K562 (cell line): ENCODE measurements at regions not wholly inside any gene's neighbourhood (a gene's known extent, or its start where the extent isn't known, plus 50 kb on each side); places are given as distances from the start of the nearest gene placed in this dataset.

ENCODE experiments used
- ATAC-seq: fragments of 200-7000 bp; cut with Tn5 transposase; 3 replicates; pipeline ENCODE4 v1.9.1; 2020; ENCODE audit warnings: moderate library complexity
- BruUV-seq: library from RNA; stranded (reverse); fragments of 400-500 nt; replicated peaks from 2 replicates; lab custom pipeline; 2021; lab: Mats Ljungman, UMichigan
- CTCF ChIA-PET: fragments of 300-600 bp; formaldehyde crosslinking; extraction: SDS; loops from one replicate; lab custom pipeline; 2021; ENCODE audit warnings: low intra/inter-chr PET ratio; lab: Yijun Ruan, JAX
- POLR2A ChIA-PET: fragments of 300-600, 350-650 bp; sonication (Branson Sonifier 250); formaldehyde crosslinking; extraction: SDS; loops from one replicate; lab custom pipeline; 2021; ENCODE audit warnings: antibody characterized with exemption, inconsistent platforms; lab: Yijun Ruan, JAX
- DNase-seq, 4 experiments: peaks; one replicate each; pipeline versions ENCODE4 v3.0.0 to v3.0.0-alpha.2; 2011 to 2018; ENCODE audit warnings: low spot score in 3 of 4, mixed read lengths in 3 of 4; ENCODE audit errors: extremely low read depth in 1 of 4
- FAIRE-seq: peaks from 2 replicates; lab custom pipeline; 2011; peaks lifted over from hg19 to GRCh38; lab: Jason Lieb, UNC
- H2AFZ ChIP-seq: 2 replicates; pipeline ENCODE4 v1.6.0; 2011; ENCODE audit warnings: low read depth, low read length, control low read depth, inconsistent platforms
- H3K27ac ChIP-seq: fragments of 200-600 bp; 3 replicates; pipeline ENCODE4 v1.8.0; 2011; ENCODE audit warnings: low read depth, mild to moderate bottlenecking, control low read depth, inconsistent platforms, low read length, moderate library complexity, mixed read lengths; ENCODE audit errors: extremely low read depth
- H3K27me3 ChIP-seq, 2 experiments: fragments of 300-600 bp in 1 of 2; 2 replicates in 1 of 2; 3 replicates in 1 of 2; pipeline versions ENCODE4 v1.6.0 to v1.8.0; 2011; ENCODE audit warnings: inconsistent platforms in 2 of 2, low read length in 2 of 2, mild to moderate bottlenecking in 1 of 2, mixed read lengths in 1 of 2, moderate library complexity in 1 of 2; ENCODE audit not compliant: control insufficient read depth in 2 of 2, insufficient read depth in 2 of 2
- H3K36me3 ChIP-seq: fragments of 300-600 bp; 3 replicates; pipeline ENCODE4 v1.8.0; 2011; ENCODE audit warnings: mild to moderate bottlenecking, low read length, inconsistent platforms; ENCODE audit not compliant: control insufficient read depth, insufficient read depth
- H3K4me1 ChIP-seq, 2 experiments: fragments of 200-600 bp in 1 of 2; replicated peaks in 1 of 2; 2 replicates in 1 of 2; 3 replicates in 1 of 2; pipeline versions ENCODE4 v1.5.1 to v1.8.0; 2011; ENCODE audit warnings: inconsistent platforms in 2 of 2, low read length in 2 of 2, mild to moderate bottlenecking in 1 of 2, mixed read lengths in 1 of 2, moderate library complexity in 1 of 2; ENCODE audit not compliant: control insufficient read depth in 2 of 2, insufficient read depth in 2 of 2
- H3K4me2 ChIP-seq: 2 replicates; pipeline ENCODE4 v1.6.1; 2011; ENCODE audit warnings: low read length, control low read depth, inconsistent platforms, mixed read lengths; ENCODE audit not compliant: insufficient read depth
- H3K4me3 ChIP-seq: fragments of 200-600 bp; sonication (generic), shearing (Covaris generic); 2 replicates; pipeline ENCODE4 v1.5.1; 2016; ENCODE audit warnings: control low read depth, inconsistent platforms
- H3K79me2 ChIP-seq: fragments of 200-600 bp; 3 replicates; pipeline ENCODE4 v1.8.0; 2011; ENCODE audit warnings: low read length, inconsistent platforms; ENCODE audit not compliant: control insufficient read depth, insufficient read depth
- H3K9ac ChIP-seq, 2 experiments: 2 replicates each; pipeline versions ENCODE4 v1.6.0 to v1.6.1; 2011; ENCODE audit warnings: low read depth in 2 of 2, low read length in 2 of 2, control low read depth in 1 of 2, inconsistent platforms in 1 of 2, mild to moderate bottlenecking in 1 of 2, mixed read lengths in 1 of 2; ENCODE audit not compliant: insufficient read depth in 1 of 2
- H3K9me1 ChIP-seq: one replicate; pipeline ENCODE4 v1.6.0; 2011; ENCODE audit warnings: inconsistent platforms, mild to moderate bottlenecking, low read length, moderate library complexity; ENCODE audit not compliant: control insufficient read depth, insufficient read depth
- H3K9me3 ChIP-seq: replicated peaks from 2 replicates; pipeline ENCODE4 v1.5.1; 2011; ENCODE audit warnings: low read depth, low read length, inconsistent platforms; ENCODE audit not compliant: control insufficient read depth, insufficient read depth
- H4K20me1 ChIP-seq: replicated peaks from 2 replicates; pipeline ENCODE4 v1.6.1; 2011; ENCODE audit warnings: low read length, inconsistent platforms, mixed read lengths; ENCODE audit not compliant: control insufficient read depth, insufficient read depth
- ATF1 ChIP-seq, 2 experiments: fragments of 450-650 bp in 1 of 2; IDR thresholded peaks; 2 replicates each; pipeline ENCODE4 v1.6.1; 2016; ENCODE audit warnings: missing compliant biosample characterization in 1 of 2, missing genetic modification characterization in 1 of 2
- BRCA1 ChIP-seq, 2 experiments: fragments of 450-650 bp in 1 of 2; sonication (generic) in 1 of 2; formaldehyde crosslinking in 1 of 2; IDR thresholded peaks; 2 replicates each; pipeline versions ENCODE4 v1.5.0 to v1.6.1; 2017 to 2020; ENCODE audit warnings: mild to moderate bottlenecking in 1 of 2, missing genetic modification reagents in 1 of 2
- CSDE1 ChIP-seq, 2 experiments: fragments of 450-650 bp; IDR thresholded peaks; 2 replicates each; pipeline ENCODE4 v1.6.1; 2016; ENCODE audit warnings: mild to moderate bottlenecking in 1 of 2
- NFE2 ChIP-seq: IDR thresholded peaks from 2 replicates; pipeline ENCODE4 v1.6.1; 2014; ENCODE audit warnings: antibody characterized with exemption, low read depth
- RBM15 ChIP-seq: fragments of 200-400 bp; formaldehyde crosslinking; IDR thresholded peaks from 2 replicates; pipeline ENCODE4 v1.6.1; 2018; ENCODE audit warnings: mild to moderate bottlenecking, low read length, moderate library complexity; ENCODE audit not compliant: insufficient read depth
- SLC30A9 ChIP-seq: fragments of 250-450 bp; sonication (Bioruptor Pico); IDR thresholded peaks from 2 replicates; pipeline ENCODE4 v1.8.0; 2022; ENCODE audit warnings: mild to moderate bottlenecking, moderate library complexity
- SRSF3 ChIP-seq: fragments of 200-400 bp; formaldehyde crosslinking; IDR thresholded peaks from 2 replicates; pipeline ENCODE4 v1.6.1; 2016; ENCODE audit warnings: mild to moderate bottlenecking, low read length, moderate library complexity; ENCODE audit not compliant: insufficient read depth
- TCF3 ChIP-seq: sonication (generic); formaldehyde crosslinking; IDR thresholded peaks from 2 replicates; pipeline ENCODE4 v1.4.0; 2020; ENCODE audit warnings: mild to moderate bottlenecking, missing genetic modification reagents
- WGBS: fragments of 100-300 bp; shearing (Covaris generic); methylation state at CpG from one replicate; pipeline ENCODE4 v1.1.6; 2016; ENCODE audit warnings: low coverage, mixed read lengths; ENCODE audit not compliant: insufficient coverage; ENCODE audit errors: missing lambda C conversion rate; 5-methylcytosine and 5-hydroxymethylcytosine counted together
- in situ Hi-C: fragments of 300-500 bp; cut with MboI; formaldehyde crosslinking; loops from 4 replicates; pipeline ENCODE4 v1.15.0; 2018; ENCODE audit warnings: inconsistent platforms, mixed read lengths
- intact Hi-C: fragments of 100-400 bp; cut with micrococcal nuclease; formaldehyde crosslinking; loops from 2 replicates; pipeline ENCODE4 v1.14.2; 2022

DNA sequence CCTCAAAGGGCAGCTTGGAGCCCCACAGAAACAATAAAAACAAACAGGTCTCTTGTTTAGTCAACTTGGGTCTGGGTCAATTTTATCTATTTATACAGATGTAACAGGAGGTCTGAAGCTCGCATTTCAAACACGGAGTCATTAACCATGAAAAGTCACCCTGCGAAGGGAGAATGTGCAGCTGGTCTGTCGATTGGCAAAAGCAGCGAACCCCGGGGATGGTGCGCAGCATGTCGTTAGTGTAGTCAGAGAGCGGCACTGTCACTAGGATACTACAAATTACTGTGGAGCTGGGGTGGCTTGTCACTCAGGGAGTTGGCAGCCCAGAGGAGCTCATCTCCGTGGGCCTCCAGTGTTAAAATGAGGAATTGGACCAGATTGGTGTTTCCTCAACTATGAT lies 190.4 kb upstream of the ARG1 start (continued):
- TF ChIP-seq CSDE1 (IDR thresholded peaks at IDR 0.05): no peak

DNA sequence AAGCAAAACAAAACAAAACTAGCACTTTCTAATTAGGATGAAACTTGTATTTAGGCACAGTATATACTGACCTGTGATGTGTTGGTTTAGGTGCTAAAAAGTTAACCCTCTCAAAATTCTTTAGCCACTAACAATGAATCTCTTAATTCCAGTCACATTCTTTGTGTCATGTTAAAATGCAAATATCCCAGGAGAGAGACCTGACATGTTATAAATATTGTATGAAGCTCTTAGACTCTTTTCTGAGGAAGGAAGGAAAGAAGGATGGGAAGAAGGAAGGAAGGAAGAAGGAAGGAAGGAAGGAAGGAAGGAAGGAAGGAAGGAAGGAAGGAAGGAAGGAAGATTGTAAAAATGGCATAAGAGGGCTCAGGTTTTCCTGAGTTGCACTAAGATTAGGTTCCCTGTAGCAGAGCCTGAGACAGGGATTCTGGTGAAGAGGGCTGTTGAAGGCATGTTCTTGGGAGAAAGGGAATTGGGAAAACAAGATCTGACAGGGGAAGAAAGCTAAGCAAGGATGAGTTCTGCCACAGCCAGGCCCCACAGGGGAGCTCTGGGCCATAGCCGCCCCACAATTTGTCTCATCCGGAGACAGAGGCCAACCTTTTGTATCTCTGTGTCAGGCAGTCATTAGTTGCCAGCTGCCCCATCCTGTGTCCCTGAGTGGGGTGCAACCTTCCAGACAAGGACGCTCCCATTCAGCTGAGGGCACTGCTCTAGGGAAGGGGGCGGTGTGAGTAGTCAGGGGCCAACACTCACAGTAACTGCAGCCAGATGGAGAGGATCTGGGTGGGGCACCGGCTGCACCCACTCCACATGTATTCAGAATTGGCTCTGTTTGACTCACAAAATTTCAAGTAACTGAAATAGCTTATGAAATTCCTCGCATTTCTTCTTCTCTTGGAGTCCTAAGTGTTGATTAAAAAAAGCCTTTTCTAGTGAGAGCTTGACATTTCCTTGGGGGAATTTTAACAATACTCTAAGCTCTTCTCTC lies 189.3 kb upstream of the ARG1 start:
- Histone ChIP-seq H3K79me2 (no peaks in the 10 kb centered on the region), H3K9me1 (no peaks in the 10 kb centered on the region), H3K4me2 (no peak overlapping the region), H3K4me1 (no peaks in the 10 kb centered on the region), H2AFZ (no peak overlapping the region), H3K27ac (no peak overlapping the region)
- in situ Hi-C loops: no loop called here
- ATAC-seq (no peak), FAIRE-seq (no peak)
- ChIA-PET POLR2A (no interaction called here), CTCF (no interaction called here)
- TF ChIP-seq ATF1 (CRISPR knock-in tag; IDR thresholded peaks at IDR 0.05): no peak
- TF ChIP-seq ATF1 (tag; IDR thresholded peaks at IDR 0.05): no peak
- TF ChIP-seq NFE2: no peak
- TF ChIP-seq TCF3 (CRISPR knock-in tag): no peak
- TF ChIP-seq SRSF3: no peak
- TF ChIP-seq SLC30A9: no peak
- TF ChIP-seq RBM15: no peak
- TF ChIP-seq BRCA1 (IDR thresholded peaks at IDR 0.05): no peak
- no peak for TF ChIP-seq BRCA1 (CRISPR knock-in tag; IDR thresholded peaks at IDR 0.05)
- TF ChIP-seq, all 486 proteins: peak for 0
- H3K36me3 ChIP-seq: no peaks in the 10 kb centered on the region
- H3K4me3 ChIP-seq: no peak overlapping the region
- no peak overlapping the region for H3K9ac ChIP-seq
- intact Hi-C loops: no loop called here
- H3K9me3 ChIP-seq: no peaks in the 10 kb centered on the region
- no TSS peak for BruUV-seq
- WGBS: 3% methylated on average over 6 of the region's 6 CpGs
- no peak for DNase-seq
- no peaks in the 10 kb centered on the region for H4K20me1 ChIP-seq
- H3K27me3 ChIP-seq: peaks cover 11 to 26% of the 10 kb centered on the region in 2 experiments; a peak in 4 of 5 replicates
